ENCODE measurements at regions not wholly inside any gene's neighbourhood (a gene's known extent, or its start where the extent isn't known, plus 50 kb on each side); places are given as distances from the start of the nearest gene placed in this dataset.

GRCh38 chr14:76950055-76951020, 78.2 kb downstream of the IRF2BPL start:
- Histone ChIP-seq H3K4me1 (ENCODE audit: control insufficient read depth in 1 of 2, insufficient read depth in 2 of 2, low read length in 2 of 2) (peaks cover 52 to 60% of the 10 kb centered on the region in 2 donors), H3K27me3 (ENCODE audit: control insufficient read depth in 2 of 2, insufficient read depth in 2 of 2, low read length in 2 of 2) (no peaks in the 10 kb centered on the region), H3K79me2 (ENCODE audit: insufficient read depth, low read length) (no peaks in the 10 kb centered on the region), H3K9ac (ENCODE audit: insufficient read depth, low read length, poor library complexity, severe bottlenecking) (no peak overlapping the region), H3K9me3 (replicated peaks in 1 of 2; ENCODE audit: control insufficient read depth in 1 of 2, insufficient read depth in 1 of 2, low read length in 2 of 2) (no peaks in the 10 kb centered on the region), H4K20me1 (ENCODE audit: insufficient read depth, low read length) (no peaks in the 10 kb centered on the region), H3K36me3 (replicated peaks in 1 of 2; ENCODE audit: control insufficient read depth in 1 of 2, insufficient read depth in 2 of 2, low read length in 2 of 2) (no peaks in the 10 kb centered on the region), H3K4me2 (replicated peaks; ENCODE audit: extremely low read depth, low read length, poor library complexity, severe bottlenecking) (no peak overlapping the region), H3K27ac (ENCODE audit: low read depth in 1 of 2, low read length in 2 of 2) (peak overlapping the region; percentile 15 to 53), H2AFZ (ENCODE audit: insufficient read depth, low read depth, low read length, poor library complexity, severe bottlenecking) (no peak overlapping the region), H3K4me3 (replicated peaks in 1 of 3; ENCODE audit: low read depth in 2 of 3, low read length in 3 of 3) (no peak overlapping the region)
- peak overlapping the region in 6 of 7 donors; percentile 15 to 67 (median 60) for H3K27ac Mint-ChIP-seq
- peak in 2 of 3 donors; percentile 31 to 48 for DNase-seq
- peaks cover 54% of the 10 kb centered on the region for H3K4me1 Mint-ChIP-seq
- no peaks in the 10 kb centered on the region for H3K9me3 Mint-ChIP-seq
- TF ChIP-seq CTCF (IDR thresholded peaks at IDR 0.05), result no peak
- H3K36me3 Mint-ChIP-seq, result peaks cover 2 to 4% of the 10 kb centered on the region in 2 donors
- 94% methylated on average over 8 of the region's 14 CpGs for WGBS (ENCODE audit: insufficient coverage)
- peaks cover 0 to 10% (median 4%) of the 10 kb centered on the region in 3 donors for H3K27me3 Mint-ChIP-seq (ENCODE audit: low read depth in 3 of 3)
- intact Hi-C loops (cut with micrococcal nuclease), result no loop called here
- H3K4me3 Mint-ChIP-seq, result no peak overlapping the region

GRCh38 chr14:76948976-76949375, 79.5 kb downstream of the IRF2BPL start:
- no peak overlapping the region for H3K4me2 ChIP-seq (replicated peaks; ENCODE audit: extremely low read depth, low read length, poor library complexity, severe bottlenecking)
- Mint-ChIP-seq H3K27ac (peak overlapping the region in 1 of 7 donors; percentile 65), H3K9me3 (no peaks in the 10 kb centered on the region), H3K4me1 (peaks cover 42% of the 10 kb centered on the region), H3K36me3 (peaks cover 2 to 4% of the 10 kb centered on the region in 2 donors), H3K27me3 (ENCODE audit: low read depth in 3 of 3) (peaks cover 2 to 9% (median 4%) of the 10 kb centered on the region in 3 donors), H3K4me3 (no peak overlapping the region)
- H3K9me3 ChIP-seq (replicated peaks in 1 of 2; ENCODE audit: control insufficient read depth in 1 of 2, insufficient read depth in 1 of 2, low read length in 2 of 2), result no peaks in the 10 kb centered on the region
- TF ChIP-seq CTCF (IDR thresholded peaks at IDR 0.05), result no peak
- no peak overlapping the region for H3K4me3 ChIP-seq (replicated peaks in 1 of 3; ENCODE audit: low read depth in 2 of 3, low read length in 3 of 3)
- peaks cover 39 to 47% of the 10 kb centered on the region in 2 donors for H3K4me1 ChIP-seq (ENCODE audit: control insufficient read depth in 1 of 2, insufficient read depth in 2 of 2, low read length in 2 of 2)
- H3K27me3 ChIP-seq (ENCODE audit: control insufficient read depth in 2 of 2, insufficient read depth in 2 of 2, low read length in 2 of 2), result no peaks in the 10 kb centered on the region
- no peak overlapping the region for H2AFZ ChIP-seq (ENCODE audit: insufficient read depth, low read depth, low read length, poor library complexity, severe bottlenecking)
- no peaks in the 10 kb centered on the region for H3K79me2 ChIP-seq (ENCODE audit: insufficient read depth, low read length)
- no peak overlapping the region for H3K27ac ChIP-seq (ENCODE audit: low read depth in 1 of 2, low read length in 2 of 2)
- H3K9ac ChIP-seq (ENCODE audit: insufficient read depth, low read length, poor library complexity, severe bottlenecking), result no peak overlapping the region
- H4K20me1 ChIP-seq (ENCODE audit: insufficient read depth, low read length), result no peaks in the 10 kb centered on the region
- no peaks in the 10 kb centered on the region for H3K36me3 ChIP-seq (replicated peaks in 1 of 2; ENCODE audit: control insufficient read depth in 1 of 2, insufficient read depth in 2 of 2, low read length in 2 of 2)
- intact Hi-C loops (cut with micrococcal nuclease), result loop anchor here in 1 of 2 donors (5.0 kb wide), 1 partner anchor 118 kb away; no protein-coding TSS in a partner anchor
- no peak for DNase-seq
- 100% methylated on average over 2 of the region's 6 CpGs for WGBS (ENCODE audit: insufficient coverage)
